Nephron (organoid): ENCODE measurements at regions not wholly inside any gene's neighbourhood (a gene's known extent, or its start where the extent isn't known, plus 50 kb on each side); places are given as distances from the start of the nearest gene placed in this dataset.

Source experiments
- H3K27ac Mint-ChIP-seq, 3 experiments: 2 replicates each; pipeline ENCODE4 v1.8.0; 2020; ENCODE audit warnings: mixed read lengths in 3 of 3, mild to moderate bottlenecking in 2 of 3, moderate library complexity in 1 of 3
- H3K27me3 Mint-ChIP-seq: 2 replicates; pipeline ENCODE4 v1.8.0; 2021; ENCODE audit warnings: low read depth, mild to moderate bottlenecking, moderate library complexity, mixed read lengths
- H3K36me3 Mint-ChIP-seq: 2 replicates; pipeline ENCODE4 v1.8.0; 2020; ENCODE audit warnings: low read depth, mixed read lengths
- H3K4me1 Mint-ChIP-seq: 2 replicates; pipeline ENCODE4 v1.8.0; 2020; ENCODE audit warnings: mixed read lengths
- H3K4me3 Mint-ChIP-seq, 3 experiments: 2 replicates each; pipeline ENCODE4 v1.8.0; 2020; ENCODE audit warnings: mild to moderate bottlenecking in 3 of 3, mixed read lengths in 3 of 3, moderate library complexity in 2 of 3
- H3K9me3 Mint-ChIP-seq: 2 replicates; pipeline ENCODE4 v1.8.0; 2020; ENCODE audit warnings: mixed read lengths
- TF ChIP-seq, protein P1 (sequence below), 3 experiments: fragments of 200-600 bp; sonication (generic); IDR thresholded peaks; one replicate each; pipeline ENCODE4 v1.5.0; 2021; ENCODE audit warnings: antibody characterized with exemption in 3 of 3; ENCODE audit not compliant: unreplicated experiment in 3 of 3

- Mint-ChIP-seq H3K27ac (no peak overlapping the region), H3K4me1 (peaks cover 3% of the 10 kb centered on the region), H3K36me3 (no peaks in the 10 kb centered on the region), H3K27me3 (peaks cover 3% of the 10 kb centered on the region), H3K9me3 (peaks cover 9% of the 10 kb centered on the region), H3K4me3 (no peak overlapping the region)
- TF ChIP-seq, protein P1, sequence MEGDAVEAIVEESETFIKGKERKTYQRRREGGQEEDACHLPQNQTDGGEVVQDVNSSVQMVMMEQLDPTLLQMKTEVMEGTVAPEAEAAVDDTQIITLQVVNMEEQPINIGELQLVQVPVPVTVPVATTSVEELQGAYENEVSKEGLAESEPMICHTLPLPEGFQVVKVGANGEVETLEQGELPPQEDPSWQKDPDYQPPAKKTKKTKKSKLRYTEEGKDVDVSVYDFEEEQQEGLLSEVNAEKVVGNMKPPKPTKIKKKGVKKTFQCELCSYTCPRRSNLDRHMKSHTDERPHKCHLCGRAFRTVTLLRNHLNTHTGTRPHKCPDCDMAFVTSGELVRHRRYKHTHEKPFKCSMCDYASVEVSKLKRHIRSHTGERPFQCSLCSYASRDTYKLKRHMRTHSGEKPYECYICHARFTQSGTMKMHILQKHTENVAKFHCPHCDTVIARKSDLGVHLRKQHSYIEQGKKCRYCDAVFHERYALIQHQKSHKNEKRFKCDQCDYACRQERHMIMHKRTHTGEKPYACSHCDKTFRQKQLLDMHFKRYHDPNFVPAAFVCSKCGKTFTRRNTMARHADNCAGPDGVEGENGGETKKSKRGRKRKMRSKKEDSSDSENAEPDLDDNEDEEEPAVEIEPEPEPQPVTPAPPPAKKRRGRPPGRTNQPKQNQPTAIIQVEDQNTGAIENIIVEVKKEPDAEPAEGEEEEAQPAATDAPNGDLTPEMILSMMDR (IDR thresholded peaks at IDR 0.05; ENCODE audit: unreplicated experiment in 3 of 3), result no peak
These were observed 867.0 kb upstream of the SORCS1 start for GRCh38 chr10:108031505-108031904.

DNA sequence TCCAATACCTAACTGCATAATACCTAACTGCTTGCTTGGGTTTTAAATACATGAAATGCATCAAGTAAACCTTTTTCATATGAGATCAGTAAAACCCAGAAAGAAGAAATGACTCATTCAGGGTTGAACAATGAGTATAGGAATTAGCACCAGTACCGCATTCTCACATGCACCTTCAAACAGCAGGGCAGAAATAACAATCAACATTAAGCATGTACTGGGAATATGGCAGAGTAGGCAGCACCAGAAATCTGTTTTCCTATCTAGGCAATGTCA, 850.3 kb upstream of the SORCS1 start:
- peaks cover 7% of the 10 kb centered on the region for H3K9me3 Mint-ChIP-seq
- no peak overlapping the region for H3K4me3 Mint-ChIP-seq
- H3K36me3 Mint-ChIP-seq, result no peaks in the 10 kb centered on the region
- H3K4me1 Mint-ChIP-seq, result no peaks in the 10 kb centered on the region
- H3K27me3 Mint-ChIP-seq, result peaks cover 8% of the 10 kb centered on the region
- TF ChIP-seq, protein P1 (IDR thresholded peaks at IDR 0.05; ENCODE audit: unreplicated experiment in 3 of 3), result no peak
- no peak overlapping the region for H3K27ac Mint-ChIP-seq

- Mint-ChIP-seq H3K4me3 (no peak overlapping the region), H3K36me3 (no peaks in the 10 kb centered on the region), H3K4me1 (no peaks in the 10 kb centered on the region), H3K27ac (no peak overlapping the region), H3K27me3 (peaks cover 8% of the 10 kb centered on the region), H3K9me3 (peaks cover 6% of the 10 kb centered on the region)
- TF ChIP-seq, protein P1 (IDR thresholded peaks at IDR 0.05; ENCODE audit: unreplicated experiment in 3 of 3), result no peak
These were observed 849.8 kb upstream of the SORCS1 start for GRCh38 chr10:108014145-108014901.

DNA sequence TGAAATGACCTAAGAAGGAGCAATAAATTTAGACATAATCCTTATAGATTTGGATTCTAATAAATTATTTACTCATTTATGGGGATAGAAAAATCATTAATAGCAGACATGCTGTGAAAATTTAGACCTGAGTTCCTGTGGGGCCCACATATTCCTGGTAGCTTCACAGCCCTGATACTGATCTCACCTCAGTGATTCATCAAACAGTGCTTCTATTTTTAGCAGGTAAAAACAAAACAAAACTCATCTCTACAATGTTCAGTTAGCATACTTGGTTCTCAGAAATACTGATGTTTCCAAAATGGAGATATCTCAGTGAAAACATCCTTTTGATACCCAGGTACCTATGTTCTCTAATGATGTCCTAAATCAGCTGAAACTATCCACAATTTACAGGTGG, 841.1 kb upstream of the SORCS1 start:
- peaks cover 18% of the 10 kb centered on the region for H3K9me3 Mint-ChIP-seq
- no peak overlapping the region for H3K27ac Mint-ChIP-seq
- peaks cover 8% of the 10 kb centered on the region for H3K27me3 Mint-ChIP-seq
- no peak overlapping the region for H3K4me3 Mint-ChIP-seq
- TF ChIP-seq, protein P1 (IDR thresholded peaks at IDR 0.05; ENCODE audit: unreplicated experiment in 3 of 3), result no peak
- no peaks in the 10 kb centered on the region for H3K4me1 Mint-ChIP-seq
- H3K36me3 Mint-ChIP-seq, result no peaks in the 10 kb centered on the region

- Mint-ChIP-seq H3K36me3 (no peaks in the 10 kb centered on the region), H3K27ac (no peak overlapping the region), H3K4me1 (no peaks in the 10 kb centered on the region), H3K4me3 (no peak overlapping the region), H3K27me3 (peaks cover 4% of the 10 kb centered on the region), H3K9me3 (peaks cover 17% of the 10 kb centered on the region)
- TF ChIP-seq, protein P1 (IDR thresholded peaks at IDR 0.05; ENCODE audit: unreplicated experiment in 3 of 3), result no peak
These were observed 839.1 kb upstream of the SORCS1 start for GRCh38 chr10:108003576-108003975.

GRCh38 chr10:108003061-108003460, 838.6 kb upstream of the SORCS1 start:
- Mint-ChIP-seq H3K27me3 (no peaks in the 10 kb centered on the region), H3K36me3 (no peaks in the 10 kb centered on the region), H3K4me3 (no peak overlapping the region), H3K9me3 (peaks cover 13% of the 10 kb centered on the region), H3K27ac (no peak overlapping the region), H3K4me1 (no peaks in the 10 kb centered on the region)
- TF ChIP-seq, protein P1 (IDR thresholded peaks at IDR 0.05; ENCODE audit: unreplicated experiment in 3 of 3), result no peak
